ENCODE measurements at regions not wholly inside any gene's neighbourhood (a gene's known extent, or its start where the extent isn't known, plus 50 kb on each side); places are given as distances from the start of the nearest gene placed in this dataset.

- POLR2A ChIA-PET (ENCODE audit: unreplicated experiment) = no interaction called here
- Histone ChIP-seq H2AK5ac (ENCODE audit: low read depth, low read length) (no peak overlapping the region), H4K8ac (ENCODE audit: low read depth in 2 of 2, low read length in 2 of 2) (no peak overlapping the region), H4K91ac (ENCODE audit: insufficient read depth, low read depth, low read length) (no peak overlapping the region), H3K79me1 (ENCODE audit: low read depth in 1 of 2, low read length in 2 of 2) (no peaks in the 10 kb centered on the region), H3K4ac (ENCODE audit: low read depth, low read length) (0 out of 2 replicates have a peak overlapping the region, but pooled peaks have one; percentile 30), H3K18ac (ENCODE audit: low read depth, low read length) (peak overlapping the region; percentile 21; the same call in 1 of the 2 replicates), H4K5ac (ENCODE audit: low read depth, low read length) (no peak overlapping the region), H4K20me1 (ENCODE audit: insufficient read depth, low read length) (no peaks in the 10 kb centered on the region; the same call in 1 of the 2 replicates), H3K23ac (ENCODE audit: low read depth, low read length) (no peak overlapping the region), H2BK5ac (ENCODE audit: low read depth, low read length, poor library complexity, severe bottlenecking) (peak overlapping the region; percentile 37), H3K56ac (ENCODE audit: extremely low read depth, insufficient read depth, low read length) (no peak overlapping the region), H3K9ac (ENCODE audit: low read depth, low read length) (no peak overlapping the region), H2BK120ac (ENCODE audit: low read depth, low read length) (no peak overlapping the region), H2AFZ (replicated peaks; ENCODE audit: low read length, poor library complexity) (peak overlapping the region; percentile 72), H3K4me1 (ENCODE audit: control insufficient read depth, insufficient read depth, low read length) (peaks cover 3% of the 10 kb centered on the region), H3K36me3 (ENCODE audit: control insufficient read depth, insufficient read depth, low read length) (no peaks in the 10 kb centered on the region), H3K4me3 (ENCODE audit: insufficient read depth, low read depth, low read length) (no peak overlapping the region), H2BK20ac (ENCODE audit: low read depth, low read length) (no peak overlapping the region), H2BK15ac (ENCODE audit: low read depth, low read length) (no peak overlapping the region), H3K9me3 (ENCODE audit: control insufficient read depth, insufficient read depth, low read length) (no peaks in the 10 kb centered on the region), H3K27me3 (ENCODE audit: control insufficient read depth, insufficient read depth, low read length) (no peaks in the 10 kb centered on the region), H2AK9ac (replicated peaks; ENCODE audit: low read depth, low read length, poor library complexity) (no peak overlapping the region), H3K9me1 (ENCODE audit: insufficient read depth, low read length) (no peaks in the 10 kb centered on the region), H3K14ac (replicated peaks; ENCODE audit: low read depth, low read length) (peak overlapping the region; percentile 76), H3K4me2 (ENCODE audit: low read depth, low read length) (no peak overlapping the region), H3K27ac (ENCODE audit: insufficient read depth, low read length) (no peak overlapping the region)
- in situ Hi-C loops (cut with MboI; ENCODE audit: low sequenced_read_pairs) (no loop called here), intact Hi-C loops (cut with micrococcal nuclease) (no loop called here), dilution Hi-C loops (cut with HindIII; ENCODE audit: low sequenced_read_pairs, unreplicated experiment) (no loop called here)
- 0 out of 2 replicates have a peak, but pooled peaks have one; percentile 11 for ATAC-seq (ENCODE audit: low read depth)
- no TSS peak for BruUV-seq (replicated peaks)
- no peak for DNase-seq
- TF ChIP-seq CHD1 (IDR thresholded peaks at IDR 0.05; ENCODE audit: low read depth, low read length) = no peak
- no peak for TF ChIP-seq BHLHE40 (IDR thresholded peaks at IDR 0.05; ENCODE audit: low read depth, low read length)
- TF ChIP-seq NFE2L2 (IDR thresholded peaks at IDR 0.05; ENCODE audit: low read depth, low read length) = no peak
- TF ChIP-seq MAFK (IDR thresholded peaks at IDR 0.05; ENCODE audit: low read depth, low read length) = no peak
- no peak for TF ChIP-seq RAD21 (IDR thresholded peaks at IDR 0.05; ENCODE audit: low read length)
- TF ChIP-seq CTCF (conservative IDR thresholded peaks at IDR 0.05; ENCODE audit: low read depth, low read length) = no peak
- TF ChIP-seq USF2 (IDR thresholded peaks at IDR 0.05; ENCODE audit: low read depth, low read length) = no peak
- no peak for TF ChIP-seq MXI1 (IDR thresholded peaks at IDR 0.05; ENCODE audit: borderline replicate concordance, low read depth, low read length)
- no peak for TF ChIP-seq RFX5 (IDR thresholded peaks at IDR 0.05; ENCODE audit: low read depth, low read length)
- no peak for TF ChIP-seq MAZ (IDR thresholded peaks at IDR 0.05; ENCODE audit: borderline replicate concordance, low read depth, low read length)
- TF ChIP-seq RCOR1 (IDR thresholded peaks at IDR 0.05; ENCODE audit: insufficient replicate concordance, low read length) = no peak
- no peak for TF ChIP-seq ELK1 (IDR thresholded peaks at IDR 0.05; ENCODE audit: borderline replicate concordance, low read depth, low read length)
- TF ChIP-seq SMC3 (IDR thresholded peaks at IDR 0.05; ENCODE audit: low read depth, low read length) = no peak
- TF ChIP-seq FOS (IDR thresholded peaks at IDR 0.05; ENCODE audit: low read depth, low read length) = no peak
- TF ChIP-seq CEBPB (IDR thresholded peaks at IDR 0.05; ENCODE audit: low read depth, low read length) = no peak
- TF ChIP-seq POLR2A (IDR thresholded peaks at IDR 0.05; ENCODE audit: low read depth, low read length) = no peak
- CTCF ChIA-PET = no interaction called here
- no CpG with 5 or more reads among the region's 1 CpG for WGBS, 2 experiments (ENCODE audit: extremely low coverage in 2 of 2, insufficient read length in 1 of 2)
Observed at GRCh38 chr18:55651236-55651635, 63.2 kb upstream of the TCF4 start.

All from IMR-90 (cell line).